ENCODE measurements at regions not wholly inside any gene's neighbourhood (a gene's known extent, or its start where the extent isn't known, plus 50 kb on each side); places are given as distances from the start of the nearest gene placed in this dataset.

DNA sequence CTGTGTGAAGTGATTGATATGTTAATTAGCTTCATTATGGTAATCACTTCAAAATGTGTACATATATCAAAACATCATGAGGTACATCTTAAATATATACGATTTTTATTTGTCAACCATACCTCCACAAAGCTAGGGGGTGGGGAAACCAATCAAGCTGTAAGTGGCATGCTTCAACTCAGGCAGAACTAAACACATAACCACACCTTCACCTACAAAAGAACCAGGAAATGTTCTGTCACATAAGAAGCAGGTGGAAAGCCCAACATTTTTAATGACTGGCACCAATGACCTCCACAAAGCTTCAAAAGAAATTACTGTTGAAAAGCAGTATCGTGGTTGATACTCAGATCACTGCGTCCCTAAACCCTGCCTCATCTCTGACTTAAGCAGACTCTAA lies 867.7 kb upstream of the EEF2KMT start:
- Histone ChIP-seq H3K36me3 (ENCODE audit: control insufficient read depth in 4 of 4, insufficient read depth in 4 of 4, low read length in 4 of 4) (no peaks in the 10 kb centered on the region), H3K9me3 (ENCODE audit: control insufficient read depth in 4 of 4, insufficient read depth in 3 of 4, low read length in 3 of 4) (peaks cover 0 to 6% (median 0%) of the 10 kb centered on the region in 4 donors), H3K27me3 (ENCODE audit: control insufficient read depth in 3 of 3, insufficient read depth in 3 of 3, low read length in 2 of 3) (no peaks in the 10 kb centered on the region), H3K9ac (ENCODE audit: insufficient read depth in 1 of 2, low read length in 2 of 2) (no peak overlapping the region), H3K27ac (ENCODE audit: low read depth in 1 of 2, low read length in 1 of 2) (no peak overlapping the region), H3K4me1 (ENCODE audit: control insufficient read depth in 5 of 5, insufficient read depth in 5 of 5, low read length in 5 of 5) (no peaks in the 10 kb centered on the region), H3K4me3 (no peak overlapping the region)
- TF ChIP-seq, protein P1, sequence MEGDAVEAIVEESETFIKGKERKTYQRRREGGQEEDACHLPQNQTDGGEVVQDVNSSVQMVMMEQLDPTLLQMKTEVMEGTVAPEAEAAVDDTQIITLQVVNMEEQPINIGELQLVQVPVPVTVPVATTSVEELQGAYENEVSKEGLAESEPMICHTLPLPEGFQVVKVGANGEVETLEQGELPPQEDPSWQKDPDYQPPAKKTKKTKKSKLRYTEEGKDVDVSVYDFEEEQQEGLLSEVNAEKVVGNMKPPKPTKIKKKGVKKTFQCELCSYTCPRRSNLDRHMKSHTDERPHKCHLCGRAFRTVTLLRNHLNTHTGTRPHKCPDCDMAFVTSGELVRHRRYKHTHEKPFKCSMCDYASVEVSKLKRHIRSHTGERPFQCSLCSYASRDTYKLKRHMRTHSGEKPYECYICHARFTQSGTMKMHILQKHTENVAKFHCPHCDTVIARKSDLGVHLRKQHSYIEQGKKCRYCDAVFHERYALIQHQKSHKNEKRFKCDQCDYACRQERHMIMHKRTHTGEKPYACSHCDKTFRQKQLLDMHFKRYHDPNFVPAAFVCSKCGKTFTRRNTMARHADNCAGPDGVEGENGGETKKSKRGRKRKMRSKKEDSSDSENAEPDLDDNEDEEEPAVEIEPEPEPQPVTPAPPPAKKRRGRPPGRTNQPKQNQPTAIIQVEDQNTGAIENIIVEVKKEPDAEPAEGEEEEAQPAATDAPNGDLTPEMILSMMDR (IDR thresholded peaks at IDR 0.05; ENCODE audit: control extremely low read depth, extremely low read depth) = no peak
- ATAC-seq (ENCODE audit: insufficient read depth, low FRiP score) (no peak), DNase-seq (no peak)
- WGBS, 2 donors = 83 to 88% methylated on average over 3 of the region's 3 CpGs

DNA sequence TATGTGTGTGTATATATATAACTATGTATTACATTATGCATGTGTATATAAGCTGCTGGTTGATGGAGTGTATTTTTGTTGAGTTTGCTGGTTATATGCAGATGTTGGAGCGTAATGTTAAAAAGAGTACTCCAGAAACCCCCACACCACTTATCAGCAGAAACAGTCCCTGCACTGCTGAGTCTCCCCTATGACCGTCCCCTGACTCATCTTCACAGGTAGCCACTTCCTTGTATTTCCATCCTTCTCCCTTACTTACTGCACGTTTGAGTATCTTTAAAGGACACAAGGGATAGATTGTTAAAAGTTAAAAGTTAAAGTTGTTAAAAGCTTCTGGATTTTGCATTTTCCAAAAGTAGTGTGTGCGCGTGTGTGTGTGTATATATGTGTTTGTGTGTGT lies 853.9 kb upstream of the EEF2KMT start:
- Histone ChIP-seq H3K27ac (ENCODE audit: low read depth in 1 of 2, low read length in 1 of 2) (no peak overlapping the region), H3K36me3 (ENCODE audit: control insufficient read depth in 4 of 4, insufficient read depth in 4 of 4, low read length in 4 of 4) (no peaks in the 10 kb centered on the region), H3K4me3 (no peak overlapping the region), H3K27me3 (ENCODE audit: control insufficient read depth in 3 of 3, insufficient read depth in 3 of 3, low read length in 2 of 3) (no peaks in the 10 kb centered on the region), H3K9me3 (ENCODE audit: control insufficient read depth in 4 of 4, insufficient read depth in 3 of 4, low read length in 3 of 4) (peaks cover 0 to 9% (median 0%) of the 10 kb centered on the region in 4 donors), H3K4me1 (ENCODE audit: control insufficient read depth in 5 of 5, insufficient read depth in 5 of 5, low read length in 5 of 5) (no peaks in the 10 kb centered on the region), H3K9ac (ENCODE audit: insufficient read depth in 1 of 2, low read length in 2 of 2) (no peak overlapping the region)
- WGBS, 2 donors = 83 to 87% methylated on average over 5 of the region's 5 CpGs
- TF ChIP-seq, protein P1 (IDR thresholded peaks at IDR 0.05; ENCODE audit: control extremely low read depth, extremely low read depth) = no peak
- ATAC-seq (ENCODE audit: insufficient read depth, low FRiP score) = no peak
- no peak for DNase-seq

DNA sequence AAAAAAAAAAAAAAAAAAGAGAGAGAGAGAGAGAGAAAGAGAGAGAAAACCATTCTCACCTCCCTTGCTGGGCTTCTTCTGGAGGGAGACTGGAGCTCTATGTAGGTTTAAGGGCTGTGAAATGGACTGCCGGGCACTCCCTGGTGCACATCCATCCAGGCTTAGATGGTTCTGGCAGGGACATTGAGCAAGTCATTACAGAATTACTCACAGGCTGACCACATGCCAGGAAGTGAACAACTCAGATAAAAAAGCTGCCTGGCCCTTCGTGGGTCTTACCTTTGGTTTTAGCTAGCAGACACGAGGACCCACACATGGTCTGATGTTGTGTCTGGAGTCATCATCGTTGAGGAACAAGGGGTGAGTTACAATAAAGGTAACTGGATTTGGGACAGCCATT lies 847.4 kb upstream of the EEF2KMT start:
- Histone ChIP-seq H3K9ac (ENCODE audit: insufficient read depth in 1 of 2, low read length in 2 of 2) (no peak overlapping the region), H3K27ac (ENCODE audit: low read depth in 1 of 2, low read length in 1 of 2) (no peak overlapping the region), H3K4me3 (no peak overlapping the region), H3K4me1 (ENCODE audit: control insufficient read depth in 5 of 5, insufficient read depth in 5 of 5, low read length in 5 of 5) (no peaks in the 10 kb centered on the region), H3K36me3 (ENCODE audit: control insufficient read depth in 4 of 4, insufficient read depth in 4 of 4, low read length in 4 of 4) (no peaks in the 10 kb centered on the region), H3K27me3 (ENCODE audit: control insufficient read depth in 3 of 3, insufficient read depth in 3 of 3, low read length in 2 of 3) (no peaks in the 10 kb centered on the region), H3K9me3 (ENCODE audit: control insufficient read depth in 4 of 4, insufficient read depth in 3 of 4, low read length in 3 of 4) (peaks cover 0 to 10% (median 3%) of the 10 kb centered on the region in 4 donors)
- 67 to 77% methylated on average over 4 of the region's 4 CpGs for WGBS, 2 donors
- TF ChIP-seq, protein P1 (IDR thresholded peaks at IDR 0.05; ENCODE audit: control extremely low read depth, extremely low read depth) = no peak
- DNase-seq = no peak
- no peak for ATAC-seq (ENCODE audit: insufficient read depth, low FRiP score)

DNA sequence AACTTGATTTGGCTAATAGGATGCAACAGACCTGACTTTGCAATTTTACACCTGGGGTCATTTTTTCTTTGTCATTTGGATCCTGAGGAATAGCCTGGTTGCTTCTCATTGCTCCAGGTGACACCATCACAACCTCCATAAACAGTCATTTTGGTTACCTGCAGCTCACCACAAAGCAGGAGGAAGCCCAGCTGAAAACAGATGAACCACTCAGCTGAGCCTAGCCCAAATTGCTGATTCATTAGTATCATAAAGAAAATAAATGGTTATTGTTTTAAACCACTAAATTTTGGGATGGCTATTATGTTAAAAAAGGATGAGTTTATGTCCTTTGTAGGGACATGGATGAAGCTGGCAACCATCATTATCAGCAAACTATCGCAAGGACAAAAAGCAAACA lies 841.0 kb upstream of the EEF2KMT start:
- no peaks in the 10 kb centered on the region for H3K27me3 ChIP-seq (ENCODE audit: control insufficient read depth in 3 of 3, insufficient read depth in 3 of 3, low read length in 2 of 3)

More for the DNA sequence above, 841.0 kb upstream of the EEF2KMT start:
- no peaks in the 10 kb centered on the region for H3K36me3 ChIP-seq (ENCODE audit: control insufficient read depth in 4 of 4, insufficient read depth in 4 of 4, low read length in 4 of 4)
- H3K9ac ChIP-seq (ENCODE audit: insufficient read depth in 1 of 2, low read length in 2 of 2) = no peak overlapping the region
- DNase-seq (no peak), ATAC-seq (ENCODE audit: insufficient read depth, low FRiP score) (no peak)
- H3K27ac ChIP-seq (ENCODE audit: low read depth in 1 of 2, low read length in 1 of 2) = no peak overlapping the region
- peaks cover 0 to 20% (median 10%) of the 10 kb centered on the region in 4 donors for H3K9me3 ChIP-seq (ENCODE audit: control insufficient read depth in 4 of 4, insufficient read depth in 3 of 4, low read length in 3 of 4)
- H3K4me3 ChIP-seq = no peak overlapping the region
- TF ChIP-seq, protein P1 (IDR thresholded peaks at IDR 0.05; ENCODE audit: control extremely low read depth, extremely low read depth) = no peak
- WGBS, 2 donors = 92% methylated on average over 1 of the region's 1 CpG
- no peaks in the 10 kb centered on the region for H3K4me1 ChIP-seq (ENCODE audit: control insufficient read depth in 5 of 5, insufficient read depth in 5 of 5, low read length in 5 of 5)

Measured in lung (tissue), 11 donors.